Endothelial cell of umbilical vein (primary cell): ENCODE measurements at regions not wholly inside any gene's neighbourhood (a gene's known extent, or its start where the extent isn't known, plus 50 kb on each side); places are given as distances from the start of the nearest gene placed in this dataset.

Experiments
- EZH2 ChIP-seq: IDR thresholded peaks from 2 replicates; pipeline ENCODE4 v1.6.1; 2012; ENCODE audit warnings: borderline replicate concordance, low read depth, mild to moderate bottlenecking, moderate library complexity, low read length, inconsistent platforms; ENCODE audit not compliant: severe bottlenecking
- FOS ChIP-seq: IDR thresholded peaks from 2 replicates; pipeline ENCODE4 v1.6.1; 2011; ENCODE audit warnings: mild to moderate bottlenecking, low read length, moderate library complexity, borderline replicate concordance; ENCODE audit not compliant: insufficient read depth
- GATA2 ChIP-seq: IDR thresholded peaks from 2 replicates; pipeline ENCODE4 v1.7.0; 2011; ENCODE audit warnings: low read depth, mild to moderate bottlenecking, moderate library complexity, mixed read lengths, low read length; ENCODE audit not compliant: insufficient read length, insufficient read depth
- JUN ChIP-seq: IDR thresholded peaks from 2 replicates; pipeline ENCODE4 v1.6.1; 2011; ENCODE audit warnings: borderline replicate concordance, low read depth; ENCODE audit not compliant: insufficient read length, insufficient read depth
- MYC ChIP-seq: IDR thresholded peaks from one replicate; pipeline ENCODE4 v1.6.1; 2011; ENCODE audit warnings: mild to moderate bottlenecking, low read depth, low read length
- POLR2A ChIP-seq: IDR thresholded peaks from 2 replicates; pipeline ENCODE4 v1.6.1; 2012; ENCODE audit warnings: low read depth, mild to moderate bottlenecking, control low read depth, low read length
- POLR2AphosphoS5 ChIP-seq: IDR thresholded peaks from 2 replicates; pipeline ENCODE4 v1.6.1; 2012; ENCODE audit warnings: low read depth, mild to moderate bottlenecking, control low read depth, low read length, moderate library complexity; ENCODE audit not compliant: insufficient read depth
- TF ChIP-seq, protein P1 (sequence below), 2 donors: IDR thresholded peaks; 1 replicate in 1 of 2; 2 replicates in 1 of 2; pipeline ENCODE4 v1.5.1; 2011; ENCODE audit warnings: low read length in 2 of 2, mild to moderate bottlenecking in 2 of 2, moderate library complexity in 2 of 2, control low read depth in 1 of 2, inconsistent platforms in 1 of 2, low read depth in 1 of 2; ENCODE audit not compliant: insufficient read depth in 1 of 2; ENCODE audit errors: extremely low read depth in 1 of 2
- TF ChIP-seq, protein P2 (sequence below): IDR thresholded peaks from 2 replicates; pipeline ENCODE4 v1.6.1; 2011; ENCODE audit not compliant: insufficient read depth, insufficient read length

DNA sequence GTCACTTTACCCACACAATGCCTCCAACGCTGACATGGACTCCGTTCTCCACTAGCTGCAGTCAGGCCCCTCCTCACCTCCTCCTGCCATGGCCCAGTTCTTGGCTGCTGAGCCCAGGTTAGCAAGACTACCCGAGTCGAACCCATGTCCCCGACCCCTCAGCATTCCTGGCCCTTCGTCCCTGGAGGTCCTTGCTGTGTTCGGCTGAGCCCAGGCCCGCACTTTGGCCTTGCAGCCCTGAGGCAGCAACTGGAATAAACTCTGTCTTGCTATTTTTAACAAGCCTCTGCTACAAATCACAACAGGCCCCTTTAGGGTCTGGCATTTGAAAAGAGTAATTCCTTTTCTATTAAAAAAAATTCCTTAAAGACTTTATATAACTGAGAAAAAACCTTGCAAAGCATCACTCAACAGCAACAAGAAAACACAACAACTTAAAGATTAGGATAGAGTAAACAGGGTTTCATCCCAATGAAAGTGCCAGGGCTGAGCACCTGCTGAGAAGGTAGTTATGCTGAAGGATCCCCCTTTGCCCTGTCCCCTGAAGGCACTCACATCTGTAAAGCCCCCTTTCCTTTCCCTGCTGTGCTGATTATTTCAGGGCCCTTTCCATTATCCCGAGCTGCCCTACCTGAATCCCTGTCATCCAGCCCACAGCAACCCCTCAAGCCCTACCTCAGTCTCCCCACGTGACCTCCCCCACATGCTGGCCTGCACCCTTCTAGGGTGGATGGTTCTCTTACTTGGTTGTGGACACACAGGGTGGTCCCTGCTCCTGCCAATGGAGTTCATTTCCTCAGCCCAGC, 120.0 kb upstream of the SNTG2 start:
- TF ChIP-seq POLR2A, result no peak
- TF ChIP-seq, protein P1, sequence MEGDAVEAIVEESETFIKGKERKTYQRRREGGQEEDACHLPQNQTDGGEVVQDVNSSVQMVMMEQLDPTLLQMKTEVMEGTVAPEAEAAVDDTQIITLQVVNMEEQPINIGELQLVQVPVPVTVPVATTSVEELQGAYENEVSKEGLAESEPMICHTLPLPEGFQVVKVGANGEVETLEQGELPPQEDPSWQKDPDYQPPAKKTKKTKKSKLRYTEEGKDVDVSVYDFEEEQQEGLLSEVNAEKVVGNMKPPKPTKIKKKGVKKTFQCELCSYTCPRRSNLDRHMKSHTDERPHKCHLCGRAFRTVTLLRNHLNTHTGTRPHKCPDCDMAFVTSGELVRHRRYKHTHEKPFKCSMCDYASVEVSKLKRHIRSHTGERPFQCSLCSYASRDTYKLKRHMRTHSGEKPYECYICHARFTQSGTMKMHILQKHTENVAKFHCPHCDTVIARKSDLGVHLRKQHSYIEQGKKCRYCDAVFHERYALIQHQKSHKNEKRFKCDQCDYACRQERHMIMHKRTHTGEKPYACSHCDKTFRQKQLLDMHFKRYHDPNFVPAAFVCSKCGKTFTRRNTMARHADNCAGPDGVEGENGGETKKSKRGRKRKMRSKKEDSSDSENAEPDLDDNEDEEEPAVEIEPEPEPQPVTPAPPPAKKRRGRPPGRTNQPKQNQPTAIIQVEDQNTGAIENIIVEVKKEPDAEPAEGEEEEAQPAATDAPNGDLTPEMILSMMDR (IDR thresholded peaks at IDR 0.05; ENCODE audit: extremely low read depth in 1 of 2, insufficient read depth in 1 of 2, low read depth in 1 of 2, low read length in 2 of 2), result no peak
- TF ChIP-seq POLR2AphosphoS5, result no peak
- TF ChIP-seq JUN, result no peak
- no peak for TF ChIP-seq FOS
- no peak for TF ChIP-seq MYC
- TF ChIP-seq EZH2, result no peak
- TF ChIP-seq, protein P2, sequence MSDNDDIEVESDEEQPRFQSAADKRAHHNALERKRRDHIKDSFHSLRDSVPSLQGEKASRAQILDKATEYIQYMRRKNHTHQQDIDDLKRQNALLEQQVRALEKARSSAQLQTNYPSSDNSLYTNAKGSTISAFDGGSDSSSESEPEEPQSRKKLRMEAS, result no peak
- no peak for TF ChIP-seq GATA2
